CD4-positive, alpha-beta T cell treated with Interleukin-17A for 1 hour (primary cell): ENCODE measurements at regions not wholly inside any gene's neighbourhood (a gene's known extent, or its start where the extent isn't known, plus 50 kb on each side); places are given as distances from the start of the nearest gene placed in this dataset.
"Not testable (repeated sequence)": the region's sequence is repeated elsewhere in the genome, so short reads cannot be mapped to it uniquely, and the experiment has no call there.

Experiments
- DNase-seq: peaks from one replicate; pipeline ENCODE4 v3.0.0-alpha.2; 2020

DNA sequence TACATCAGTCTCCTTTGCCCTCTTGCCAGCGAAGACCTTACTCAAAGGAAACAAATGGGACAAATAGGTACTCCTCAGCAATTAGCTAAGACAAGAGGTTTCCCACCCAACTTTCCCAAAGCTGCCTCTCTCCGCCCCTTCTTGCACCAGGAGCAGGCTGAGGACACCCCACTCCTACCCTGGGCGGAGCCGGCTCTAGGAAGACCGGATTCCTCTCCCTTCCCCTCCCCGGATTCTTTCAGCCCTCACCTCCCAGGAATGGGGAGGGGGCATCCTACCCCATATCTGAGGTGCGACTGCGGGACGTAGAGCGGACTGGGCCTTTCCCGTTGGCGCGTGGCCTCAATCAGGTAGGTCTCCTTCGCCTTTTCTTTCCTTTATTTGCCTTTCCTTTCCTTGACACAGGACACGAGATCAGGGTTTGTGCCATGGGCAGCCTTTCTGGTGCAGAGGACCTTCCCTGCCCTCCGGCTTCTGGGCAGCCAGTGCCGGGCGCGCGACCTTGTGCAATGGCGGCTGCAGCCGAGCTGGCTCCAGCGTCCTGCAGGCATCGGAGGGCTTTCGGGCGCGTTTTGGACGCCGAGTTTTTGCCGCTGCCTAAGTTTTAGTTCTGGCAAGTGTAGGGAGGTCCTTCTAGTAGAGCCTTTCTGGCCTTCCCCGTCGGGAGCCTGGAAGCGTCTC is 279.9 kb downstream of the PLS3 start:
- not testable (repeated sequence) for DNase-seq

DNA sequence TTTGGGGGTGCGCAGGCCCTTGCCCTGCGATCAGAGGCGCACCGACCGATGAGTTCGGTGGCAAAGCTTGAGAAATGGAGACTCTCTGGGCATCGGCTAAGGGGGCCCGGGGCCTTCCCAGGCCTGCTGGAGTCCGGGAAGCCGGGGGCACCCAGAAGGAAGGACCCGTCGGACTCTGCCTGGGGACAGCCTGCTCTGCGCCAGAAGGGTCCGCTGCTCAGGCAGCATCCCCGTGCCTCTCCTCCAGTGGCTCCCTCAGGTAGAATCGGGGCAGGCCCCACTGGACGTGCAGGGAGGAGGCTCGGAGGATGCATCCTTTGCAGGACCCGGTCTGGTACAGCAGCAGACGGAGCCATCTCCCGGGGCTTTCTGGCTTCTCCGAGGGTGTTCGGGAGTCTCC is 290.0 kb downstream of the PLS3 start:
- not testable (repeated sequence) for DNase-seq

- DNase-seq: not testable (repeated sequence)
Observed at GRCh38 chrX:115853260-115853659, 292.3 kb downstream of the PLS3 start.

DNA sequence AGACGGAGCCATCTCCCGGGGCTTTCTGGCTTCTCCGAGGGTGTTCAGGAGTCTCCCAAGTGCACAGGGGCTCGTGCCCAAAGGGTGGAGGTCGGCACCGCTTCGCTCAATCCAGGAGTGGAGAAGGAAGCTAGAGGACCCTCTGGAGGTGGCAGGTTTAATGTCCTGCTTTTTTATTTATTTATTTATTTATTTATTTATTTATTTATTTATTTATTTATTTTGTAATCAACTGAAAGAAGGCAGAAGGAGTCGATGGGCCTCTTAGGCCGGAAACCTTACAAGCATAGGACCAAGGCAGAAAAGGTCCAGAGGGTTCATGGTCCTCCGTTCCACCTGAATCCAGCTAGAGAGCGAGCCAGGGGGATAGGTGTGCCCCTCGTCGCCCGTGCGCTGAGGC is 289.4 kb upstream of the AGTR2 start:
- not testable (repeated sequence) for DNase-seq

DNA sequence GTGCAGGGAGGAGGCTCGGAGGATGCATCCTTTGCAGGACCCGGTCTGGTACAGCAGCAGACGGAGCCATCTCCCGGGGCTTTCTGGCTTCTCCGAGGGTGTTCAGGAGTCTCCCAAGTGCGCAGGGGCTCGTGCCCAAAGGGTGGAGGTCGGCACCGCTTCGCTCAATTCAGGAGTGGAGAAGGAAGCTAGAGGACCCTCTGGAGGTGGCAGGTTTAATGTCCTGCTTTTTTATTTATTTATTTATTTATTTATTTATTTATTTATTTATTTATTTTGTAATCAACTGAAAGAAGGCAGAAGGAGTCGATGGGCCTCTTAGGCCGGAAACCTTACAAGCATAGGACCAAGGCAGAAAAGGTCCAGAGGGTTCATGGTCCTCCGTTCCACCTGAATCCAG is 286.4 kb upstream of the AGTR2 start:
- DNase-seq: not testable (repeated sequence)

- not testable (repeated sequence) for DNase-seq
Observed at GRCh38 chrX:115888041-115888440, 282.5 kb upstream of the AGTR2 start.

DNA sequence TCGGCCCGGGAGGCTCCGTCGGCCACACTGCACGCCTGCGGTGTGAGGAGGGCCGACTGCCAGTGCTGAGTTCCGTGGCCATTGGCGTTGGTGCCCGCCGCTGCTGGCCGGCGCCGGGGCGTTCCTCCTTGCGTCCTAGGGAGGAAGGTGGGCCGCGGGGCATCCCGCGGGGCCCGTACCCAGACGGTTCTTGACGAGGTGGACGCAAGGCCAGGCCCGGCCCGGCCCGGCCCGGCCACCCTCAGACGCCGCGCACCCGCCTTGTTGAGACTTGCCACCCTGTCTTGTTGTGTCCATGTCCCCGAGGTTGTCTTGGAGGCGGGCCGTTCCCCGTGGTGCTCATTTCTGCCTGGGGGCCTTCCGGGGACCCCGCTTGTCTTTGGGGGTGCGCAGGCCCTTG is 282.0 kb upstream of the AGTR2 start:
- DNase-seq: not testable (repeated sequence)

DNA sequence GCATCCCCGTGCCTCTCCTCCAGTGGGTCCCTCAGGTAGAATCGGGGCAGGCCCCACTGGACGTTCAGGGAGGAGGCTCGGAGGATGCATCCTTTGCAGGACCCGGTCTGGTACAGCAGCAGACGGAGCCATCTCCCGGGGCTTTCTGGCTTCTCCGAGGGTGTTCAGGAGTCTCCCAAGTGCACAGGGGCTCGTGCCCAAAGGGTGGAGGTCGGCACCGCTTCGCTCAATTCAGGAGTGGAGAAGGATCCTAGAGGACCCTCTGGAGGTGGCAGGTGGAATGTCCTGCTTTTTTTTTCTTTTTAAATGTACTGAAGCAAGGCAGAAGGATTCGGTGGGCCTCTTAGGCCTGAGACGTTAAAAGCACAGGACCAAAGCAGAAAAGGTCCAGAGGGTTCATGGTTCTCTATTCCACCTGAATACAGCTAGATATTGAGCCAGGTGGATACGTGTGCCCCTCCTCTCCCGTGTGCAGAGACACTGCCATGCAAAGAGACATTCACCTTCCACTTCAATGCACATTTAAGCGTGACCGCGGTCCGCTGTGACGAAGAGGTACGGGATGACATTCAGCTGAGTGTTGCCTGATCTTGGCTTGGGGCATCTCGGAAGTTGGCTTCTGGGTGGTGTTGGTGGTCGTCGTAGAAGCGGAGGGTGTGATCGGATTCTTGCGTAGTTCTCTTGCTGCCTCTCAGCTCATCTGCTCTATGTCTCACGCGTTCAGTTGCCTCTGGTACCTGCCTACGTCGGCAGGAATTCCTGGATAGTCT is 281.2 kb upstream of the AGTR2 start:
- no peak for DNase-seq

DNA sequence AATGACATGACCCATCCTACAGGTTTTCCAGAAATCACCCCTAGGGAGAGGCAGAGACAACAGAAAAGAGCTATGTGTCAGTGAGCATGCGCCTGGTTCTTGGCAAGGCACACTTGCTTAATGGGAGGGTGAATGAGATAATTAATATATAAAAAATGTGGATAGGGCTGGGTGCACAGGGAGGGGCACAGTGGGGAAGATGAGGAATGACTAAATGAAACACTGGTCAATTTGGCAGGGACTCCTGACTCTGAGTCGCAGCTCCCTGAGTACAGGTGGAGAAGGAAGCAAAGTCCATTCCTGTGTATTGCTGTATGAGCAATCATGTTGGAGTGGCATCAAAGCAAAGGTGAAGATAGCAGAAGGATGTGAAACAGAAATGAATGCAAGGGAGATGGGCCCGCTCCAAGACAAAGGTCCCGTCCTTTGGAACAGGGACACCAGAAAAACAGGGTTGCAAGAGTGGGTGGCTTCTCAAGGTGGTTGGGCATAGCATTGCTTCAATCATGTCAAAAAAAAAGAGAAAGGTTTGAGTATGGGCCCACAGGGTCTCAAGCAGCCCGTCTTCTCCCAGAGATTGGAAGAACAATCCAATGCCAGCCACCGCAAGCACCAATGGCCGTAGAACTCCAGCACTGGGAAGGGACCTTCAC is 278.4 kb upstream of the AGTR2 start:
- DNase-seq: no peak

- DNase-seq: no peak
Observed at GRCh38 chrX:115892787-115893671, 277.5 kb upstream of the AGTR2 start.

GRCh38 chrX:115894087-115894486 is 276.5 kb upstream of the AGTR2 start:
- DNase-seq: no peak

DNA sequence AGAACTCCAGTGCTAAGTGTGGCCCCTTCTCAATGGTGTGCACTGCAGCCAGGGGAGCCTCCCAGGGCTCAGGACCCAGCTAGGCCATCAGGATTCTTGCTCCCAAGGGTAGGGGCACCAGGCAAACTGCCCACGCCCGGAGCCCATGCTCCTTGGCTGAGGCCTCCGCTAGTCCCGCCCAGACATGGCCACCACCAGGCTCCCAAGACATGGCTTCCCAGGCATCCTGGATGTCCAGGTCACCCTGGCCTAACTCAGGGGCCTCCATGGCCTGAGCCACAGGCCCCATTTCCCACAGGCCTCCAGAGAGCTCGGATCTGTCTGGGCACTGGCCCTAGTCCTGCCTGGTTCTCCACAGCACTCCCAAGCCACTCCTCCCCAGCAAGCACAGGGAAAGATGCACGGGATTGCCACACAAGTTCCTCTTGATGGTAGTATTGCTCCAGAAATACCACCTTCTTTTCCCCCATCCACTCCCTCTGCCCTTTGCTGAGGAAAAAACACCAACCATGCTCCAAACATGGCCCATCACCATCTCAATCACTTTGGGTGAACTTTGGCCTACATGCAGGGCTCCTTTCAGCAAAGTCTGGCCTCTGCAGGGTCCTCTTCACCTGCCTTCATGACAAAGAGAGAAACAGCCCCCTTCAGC is 274.7 kb upstream of the AGTR2 start:
- DNase-seq: no peak

- no peak for DNase-seq
Observed at GRCh38 chrX:115896362-115896761, 274.2 kb upstream of the AGTR2 start.

DNA sequence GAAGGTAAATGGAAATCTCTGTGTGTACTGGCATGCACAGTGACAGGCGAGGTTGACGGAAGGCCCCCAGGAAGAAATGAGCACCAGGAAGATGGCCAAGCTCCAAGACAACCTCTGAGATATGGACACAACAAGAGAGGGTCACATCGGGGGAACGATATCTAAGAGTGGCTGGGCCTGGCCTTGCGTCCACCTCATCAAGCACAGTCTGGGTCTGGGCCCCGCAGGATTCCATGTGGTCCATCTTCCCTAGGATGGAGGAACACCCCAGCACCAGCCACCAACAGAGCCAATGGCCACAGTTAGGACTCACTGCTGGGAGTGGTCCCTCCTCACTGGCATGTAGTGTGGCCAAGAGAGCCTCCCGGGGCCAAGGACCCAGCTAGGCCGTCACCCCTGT is 272.6 kb upstream of the AGTR2 start:
- DNase-seq: no peak

GRCh38 chrX:115898382-115899001 is 272.1 kb upstream of the AGTR2 start:
- DNase-seq: no peak

- no peak for DNase-seq
Observed at GRCh38 chrX:115900425-115900824, 270.1 kb upstream of the AGTR2 start.

GRCh38 chrX:115901241-115901640 is 269.3 kb upstream of the AGTR2 start:
- no peak for DNase-seq

DNA sequence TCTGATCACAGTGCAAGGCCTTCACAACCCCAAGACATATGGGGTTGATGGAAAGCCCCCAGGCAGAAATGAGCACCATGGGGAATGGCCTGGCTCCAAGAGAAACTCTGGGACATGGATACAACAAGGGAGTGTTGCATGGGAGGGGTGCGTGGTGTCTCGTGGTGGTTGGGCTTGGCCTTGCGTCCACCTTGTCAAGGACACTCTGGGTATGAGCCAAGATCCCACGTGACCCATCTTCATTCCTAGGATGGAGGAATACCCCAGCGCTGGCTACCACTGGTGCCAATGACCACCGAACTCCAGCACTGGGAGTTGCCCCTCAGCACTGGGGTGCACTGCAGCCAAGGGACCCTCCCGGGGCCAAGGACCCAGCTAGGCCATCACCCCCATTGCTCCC is 267.5 kb upstream of the AGTR2 start:
- no peak for DNase-seq

DNA sequence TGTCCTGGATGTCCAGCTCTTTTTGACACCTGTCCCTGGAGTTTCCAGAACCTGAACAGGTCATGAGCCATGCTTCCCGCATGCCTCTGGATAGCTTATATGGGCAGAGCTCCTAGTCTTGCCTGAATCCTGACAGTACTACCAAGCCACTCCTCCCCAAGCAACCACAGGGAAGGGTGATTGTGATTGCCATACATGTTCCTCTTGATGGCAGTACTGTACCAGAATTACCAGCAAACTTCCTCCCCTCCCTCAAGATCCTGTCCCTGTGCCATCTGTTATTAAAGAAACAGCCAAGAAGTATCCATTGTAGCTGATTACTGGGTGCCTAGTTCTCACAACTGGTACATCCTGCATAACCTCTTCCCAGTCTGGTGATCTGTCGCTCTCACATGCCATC is 264.3 kb upstream of the AGTR2 start:
- no peak for DNase-seq

- no peak for DNase-seq
Observed at GRCh38 chrX:115906881-115907280, 263.7 kb upstream of the AGTR2 start.

DNA sequence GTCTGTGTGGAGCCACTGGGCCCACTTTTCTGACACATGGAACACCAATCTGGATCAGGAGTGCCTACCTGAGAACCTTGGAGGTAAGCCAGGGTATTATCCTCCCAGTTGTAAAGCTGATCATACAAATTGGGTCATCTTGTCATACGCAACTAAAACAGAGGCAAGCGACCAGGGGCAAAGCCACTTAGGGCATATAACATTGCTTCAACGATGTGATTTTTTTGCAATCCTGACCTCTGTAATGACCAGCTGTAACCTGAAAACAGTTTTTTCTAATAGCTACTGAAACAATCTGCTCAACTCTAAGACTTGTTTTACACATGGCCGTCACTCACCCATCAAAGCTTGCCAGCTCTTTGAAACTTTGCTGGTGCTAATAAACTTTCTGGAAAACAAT is 261.5 kb upstream of the AGTR2 start:
- no peak for DNase-seq

DNA sequence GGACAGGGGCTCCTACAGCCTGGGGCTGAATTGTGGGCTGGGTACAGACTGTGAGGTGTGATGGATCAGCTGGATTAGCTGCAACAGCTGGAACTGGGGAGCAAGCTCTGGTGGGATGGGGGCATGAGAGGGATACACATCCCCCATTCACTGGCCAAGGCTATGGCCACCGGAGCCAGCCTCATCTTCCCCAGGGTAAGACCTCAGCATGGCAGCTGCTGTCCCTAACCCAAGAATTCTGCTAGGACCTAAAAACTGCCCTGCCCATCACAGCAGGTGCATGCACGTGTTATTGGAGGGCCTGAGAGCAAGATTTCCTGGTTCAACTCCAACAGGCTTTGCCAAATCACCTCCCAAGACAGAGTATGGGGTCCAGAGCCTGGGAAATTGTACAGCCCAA is 258.6 kb upstream of the AGTR2 start:
- DNase-seq: no peak
